Transverse colon (tissue), 3 donors: ENCODE measurements at regions not wholly inside any gene's neighbourhood (a gene's known extent, or its start where the extent isn't known, plus 50 kb on each side); places are given as distances from the start of the nearest gene placed in this dataset.

Source experiments
- EP300 ChIP-seq: sonication (generic); formaldehyde crosslinking; IDR thresholded peaks from one replicate; pipeline ENCODE4 v1.6.1; 2017; ENCODE audit warnings: antibody characterized with exemption, low read depth
- TF ChIP-seq, protein P1 (sequence below), 5 experiments: fragments of 200-600 bp in 3 of 5; fragments of 450-650 bp in 2 of 5; sonication (generic) in 3 of 5; IDR thresholded peaks; 1 replicate in 2 of 5; 2 replicates in 3 of 5; pipeline ENCODE4 v1.5.1; 2016 to 2017; ENCODE audit warnings: antibody characterized with exemption in 5 of 5, inconsistent platforms in 3 of 5, mild to moderate bottlenecking in 2 of 5, moderate library complexity in 1 of 5

DNA sequence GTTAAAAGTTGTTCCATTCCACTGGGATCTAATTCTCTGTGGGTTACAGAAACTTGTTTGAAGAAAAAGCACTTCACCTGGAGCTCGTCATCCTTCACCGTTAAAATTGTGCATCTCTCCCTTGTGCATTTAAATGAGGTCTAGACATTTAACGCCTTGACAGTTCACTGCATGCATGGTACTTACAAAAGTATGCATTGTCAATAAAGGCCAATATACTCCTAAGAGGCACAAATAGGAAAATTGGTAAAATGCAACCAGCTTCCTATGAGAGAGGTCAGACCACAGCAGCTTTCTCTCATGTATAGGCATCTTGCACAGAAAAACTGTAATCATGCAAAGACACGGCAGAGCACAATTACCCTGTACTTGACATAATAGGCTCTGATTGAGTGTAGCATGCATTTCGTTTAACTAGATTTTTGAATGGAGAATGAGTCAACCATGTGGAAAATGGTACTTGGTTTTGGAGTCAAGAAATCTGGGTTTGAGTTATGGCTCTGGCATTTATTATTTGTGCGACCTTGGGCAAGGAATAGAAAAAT is 378.5 kb downstream of the RFPL4B start:
- TF ChIP-seq, protein P1, sequence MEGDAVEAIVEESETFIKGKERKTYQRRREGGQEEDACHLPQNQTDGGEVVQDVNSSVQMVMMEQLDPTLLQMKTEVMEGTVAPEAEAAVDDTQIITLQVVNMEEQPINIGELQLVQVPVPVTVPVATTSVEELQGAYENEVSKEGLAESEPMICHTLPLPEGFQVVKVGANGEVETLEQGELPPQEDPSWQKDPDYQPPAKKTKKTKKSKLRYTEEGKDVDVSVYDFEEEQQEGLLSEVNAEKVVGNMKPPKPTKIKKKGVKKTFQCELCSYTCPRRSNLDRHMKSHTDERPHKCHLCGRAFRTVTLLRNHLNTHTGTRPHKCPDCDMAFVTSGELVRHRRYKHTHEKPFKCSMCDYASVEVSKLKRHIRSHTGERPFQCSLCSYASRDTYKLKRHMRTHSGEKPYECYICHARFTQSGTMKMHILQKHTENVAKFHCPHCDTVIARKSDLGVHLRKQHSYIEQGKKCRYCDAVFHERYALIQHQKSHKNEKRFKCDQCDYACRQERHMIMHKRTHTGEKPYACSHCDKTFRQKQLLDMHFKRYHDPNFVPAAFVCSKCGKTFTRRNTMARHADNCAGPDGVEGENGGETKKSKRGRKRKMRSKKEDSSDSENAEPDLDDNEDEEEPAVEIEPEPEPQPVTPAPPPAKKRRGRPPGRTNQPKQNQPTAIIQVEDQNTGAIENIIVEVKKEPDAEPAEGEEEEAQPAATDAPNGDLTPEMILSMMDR (IDR thresholded peaks at IDR 0.05) = no peak
- TF ChIP-seq EP300 = no peak
